ENCODE measurements at regions not wholly inside any gene's neighbourhood (a gene's known extent, or its start where the extent isn't known, plus 50 kb on each side); places are given as distances from the start of the nearest gene placed in this dataset.
A peak's percentile ranks its signal among the peaks of the same experiment; 100 is the strongest.
"Not testable (repeated sequence)": the region's sequence is repeated elsewhere in the genome, so short reads cannot be mapped to it uniquely, and the experiment has no call there.

DNA sequence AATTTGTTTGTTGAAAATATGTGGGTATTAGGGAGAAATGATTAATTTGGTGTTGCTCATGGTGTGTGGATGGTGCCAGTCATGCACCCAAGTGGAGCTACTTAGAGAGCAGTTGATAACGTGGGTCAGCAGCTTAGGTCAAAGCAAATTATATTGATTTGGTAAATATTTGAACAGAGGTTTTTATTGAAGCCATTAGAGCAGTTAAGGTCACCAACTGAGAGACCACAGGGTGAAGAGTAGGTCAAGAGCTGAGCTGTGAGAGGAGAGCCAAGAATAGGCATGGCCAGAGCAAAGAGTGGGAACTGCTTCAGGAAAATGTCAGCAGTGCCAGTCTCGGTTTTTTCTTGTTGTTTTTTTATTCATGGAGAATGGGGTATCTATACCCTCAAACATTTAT lies 97.9 kb downstream of the TMEM168 start:
- no peak for DNase-seq

GRCh38 chr7:112697211-112697610 lies 93.0 kb downstream of the TMEM168 start:
- not testable (repeated sequence) for DNase-seq

- DNase-seq = no peak
These were observed 90.3 kb downstream of the TMEM168 start for GRCh38 chr7:112699725-112700513.

DNA sequence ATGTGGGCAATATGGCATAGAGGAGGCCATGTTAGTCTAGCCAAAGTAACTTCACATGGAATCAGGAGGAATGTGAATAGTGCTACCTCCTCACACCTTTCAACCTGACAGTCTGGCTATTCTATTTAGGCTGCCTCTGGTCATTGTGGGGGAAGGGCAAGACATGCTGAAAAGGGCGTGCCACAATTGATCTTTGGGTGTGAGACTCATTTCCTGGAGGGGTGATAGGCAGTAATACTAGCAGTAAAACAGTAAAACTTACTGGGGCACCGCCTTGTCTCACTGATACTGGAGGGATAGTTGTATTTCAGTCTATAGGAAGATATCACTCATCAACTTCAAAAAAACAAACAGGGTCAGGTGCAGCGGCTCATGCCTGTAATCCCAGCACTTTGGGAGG lies 88.7 kb downstream of the TMEM168 start:
- no peak for DNase-seq

GRCh38 chr7:112707655-112708054 lies 82.5 kb downstream of the TMEM168 start:
- peak; percentile 15 for DNase-seq

GRCh38 chr7:112708236-112708635 lies 82.0 kb downstream of the TMEM168 start:
- no peak for DNase-seq
